ENCODE measurements at regions not wholly inside any gene's neighbourhood (a gene's known extent, or its start where the extent isn't known, plus 50 kb on each side); places are given as distances from the start of the nearest gene placed in this dataset.

GRCh38 chr10:36504758-36505157 is 620.6 kb upstream of the ANKRD30A start:
- Histone ChIP-seq H3K4me3 (ENCODE audit: low read length) (no peak overlapping the region), H3K27me3 (ENCODE audit: control insufficient read depth, insufficient read depth, low read length) (no peaks in the 10 kb centered on the region), H3K9ac (ENCODE audit: low read length) (no peak overlapping the region), H3K27ac (ENCODE audit: low read length) (no peak overlapping the region), H3K9me3 (ENCODE audit: control insufficient read depth, low read depth, low read length) (no peaks in the 10 kb centered on the region), H3K36me3 (ENCODE audit: control insufficient read depth, low read depth, low read length) (no peaks in the 10 kb centered on the region), H3K4me1 (ENCODE audit: control insufficient read depth, low read depth, low read length) (no peaks in the 10 kb centered on the region)

GRCh38 chr10:36500266-36500665 is 625.1 kb upstream of the ANKRD30A start:
- H3K9ac ChIP-seq (ENCODE audit: low read length), result no peak overlapping the region
- H3K4me1 ChIP-seq (ENCODE audit: control insufficient read depth, low read depth, low read length), result no peaks in the 10 kb centered on the region
- no peak overlapping the region for H3K27ac ChIP-seq (ENCODE audit: low read length)
- H3K9me3 ChIP-seq (ENCODE audit: control insufficient read depth, low read depth, low read length), result no peaks in the 10 kb centered on the region
- H3K27me3 ChIP-seq (ENCODE audit: control insufficient read depth, insufficient read depth, low read length), result no peaks in the 10 kb centered on the region
- no peak overlapping the region for H3K4me3 ChIP-seq (ENCODE audit: low read length)
- no peaks in the 10 kb centered on the region for H3K36me3 ChIP-seq (ENCODE audit: control insufficient read depth, low read depth, low read length)

GRCh38 chr10:36499693-36500092 is 625.7 kb upstream of the ANKRD30A start:
- Histone ChIP-seq H3K27me3 (ENCODE audit: control insufficient read depth, insufficient read depth, low read length) (no peaks in the 10 kb centered on the region), H3K4me1 (ENCODE audit: control insufficient read depth, low read depth, low read length) (no peaks in the 10 kb centered on the region), H3K36me3 (ENCODE audit: control insufficient read depth, low read depth, low read length) (no peaks in the 10 kb centered on the region), H3K4me3 (ENCODE audit: low read length) (no peak overlapping the region), H3K9ac (ENCODE audit: low read length) (no peak overlapping the region), H3K9me3 (ENCODE audit: control insufficient read depth, low read depth, low read length) (no peaks in the 10 kb centered on the region), H3K27ac (ENCODE audit: low read length) (no peak overlapping the region)

- H3K9ac ChIP-seq (ENCODE audit: low read length), result no peak overlapping the region
These were observed 628.6 kb upstream of the ANKRD30A start for GRCh38 chr10:36496758-36497157.

GRCh38 chr10:36494371-36494770 is 631.0 kb upstream of the ANKRD30A start:
- H3K27ac ChIP-seq (ENCODE audit: low read length), result no peak overlapping the region
- no peaks in the 10 kb centered on the region for H3K27me3 ChIP-seq (ENCODE audit: control insufficient read depth, insufficient read depth, low read length)
- H3K4me1 ChIP-seq (ENCODE audit: control insufficient read depth, low read depth, low read length), result no peaks in the 10 kb centered on the region
- no peaks in the 10 kb centered on the region for H3K36me3 ChIP-seq (ENCODE audit: control insufficient read depth, low read depth, low read length)
- no peak overlapping the region for H3K4me3 ChIP-seq (ENCODE audit: low read length)
- H3K9ac ChIP-seq (ENCODE audit: low read length), result no peak overlapping the region
- no peaks in the 10 kb centered on the region for H3K9me3 ChIP-seq (ENCODE audit: control insufficient read depth, low read depth, low read length)

More at GRCh38 chr10:36496758-36497157, 628.6 kb upstream of the ANKRD30A start:
- no peaks in the 10 kb centered on the region for H3K27me3 ChIP-seq (ENCODE audit: control insufficient read depth, insufficient read depth, low read length)
- no peaks in the 10 kb centered on the region for H3K4me1 ChIP-seq (ENCODE audit: control insufficient read depth, low read depth, low read length)
- no peaks in the 10 kb centered on the region for H3K36me3 ChIP-seq (ENCODE audit: control insufficient read depth, low read depth, low read length)
- no peak overlapping the region for H3K4me3 ChIP-seq (ENCODE audit: low read length)
- H3K27ac ChIP-seq (ENCODE audit: low read length), result no peak overlapping the region
- no peaks in the 10 kb centered on the region for H3K9me3 ChIP-seq (ENCODE audit: control insufficient read depth, low read depth, low read length)

GRCh38 chr10:36493516-36493880 is 631.9 kb upstream of the ANKRD30A start:
- Histone ChIP-seq H3K9me3 (ENCODE audit: control insufficient read depth, low read depth, low read length) (no peaks in the 10 kb centered on the region), H3K36me3 (ENCODE audit: control insufficient read depth, low read depth, low read length) (no peaks in the 10 kb centered on the region), H3K27me3 (ENCODE audit: control insufficient read depth, insufficient read depth, low read length) (no peaks in the 10 kb centered on the region), H3K4me3 (ENCODE audit: low read length) (no peak overlapping the region), H3K27ac (ENCODE audit: low read length) (no peak overlapping the region), H3K4me1 (ENCODE audit: control insufficient read depth, low read depth, low read length) (no peaks in the 10 kb centered on the region), H3K9ac (ENCODE audit: low read length) (no peak overlapping the region)

- no peak overlapping the region for H3K27ac ChIP-seq (ENCODE audit: low read length)
- no peak overlapping the region for H3K4me3 ChIP-seq (ENCODE audit: low read length)
- no peaks in the 10 kb centered on the region for H3K36me3 ChIP-seq (ENCODE audit: control insufficient read depth, low read depth, low read length)
- H3K9me3 ChIP-seq (ENCODE audit: control insufficient read depth, low read depth, low read length), result no peaks in the 10 kb centered on the region
- H3K27me3 ChIP-seq (ENCODE audit: control insufficient read depth, insufficient read depth, low read length), result no peaks in the 10 kb centered on the region
- no peaks in the 10 kb centered on the region for H3K4me1 ChIP-seq (ENCODE audit: control insufficient read depth, low read depth, low read length)
- no peak overlapping the region for H3K9ac ChIP-seq (ENCODE audit: low read length)
These were observed 632.5 kb upstream of the ANKRD30A start for GRCh38 chr10:36492590-36493515.

- no peak overlapping the region for H3K9ac ChIP-seq (ENCODE audit: low read length)
- no peak overlapping the region for H3K27ac ChIP-seq (ENCODE audit: low read length)
- no peaks in the 10 kb centered on the region for H3K4me1 ChIP-seq (ENCODE audit: control insufficient read depth, low read depth, low read length)
These were observed 633.5 kb upstream of the ANKRD30A start for GRCh38 chr10:36491926-36492325.

GRCh38 chr10:36489611-36490228 is 635.7 kb upstream of the ANKRD30A start:
- Histone ChIP-seq H3K27me3 (ENCODE audit: control insufficient read depth, insufficient read depth, low read length) (no peaks in the 10 kb centered on the region), H3K27ac (ENCODE audit: low read length) (no peak overlapping the region), H3K4me3 (ENCODE audit: low read length) (no peak overlapping the region), H3K9me3 (ENCODE audit: control insufficient read depth, low read depth, low read length) (no peaks in the 10 kb centered on the region), H3K9ac (ENCODE audit: low read length) (no peak overlapping the region), H3K4me1 (ENCODE audit: control insufficient read depth, low read depth, low read length) (no peaks in the 10 kb centered on the region), H3K36me3 (ENCODE audit: control insufficient read depth, low read depth, low read length) (no peaks in the 10 kb centered on the region)

More at GRCh38 chr10:36491926-36492325, 633.5 kb upstream of the ANKRD30A start:
- H3K4me3 ChIP-seq (ENCODE audit: low read length), result no peak overlapping the region
- H3K27me3 ChIP-seq (ENCODE audit: control insufficient read depth, insufficient read depth, low read length), result no peaks in the 10 kb centered on the region
- H3K9me3 ChIP-seq (ENCODE audit: control insufficient read depth, low read depth, low read length), result no peaks in the 10 kb centered on the region
- H3K36me3 ChIP-seq (ENCODE audit: control insufficient read depth, low read depth, low read length), result no peaks in the 10 kb centered on the region

GRCh38 chr10:36489181-36489580 is 636.2 kb upstream of the ANKRD30A start:
- H3K27ac ChIP-seq (ENCODE audit: low read length), result no peak overlapping the region
- H3K9me3 ChIP-seq (ENCODE audit: control insufficient read depth, low read depth, low read length), result no peaks in the 10 kb centered on the region
- no peaks in the 10 kb centered on the region for H3K36me3 ChIP-seq (ENCODE audit: control insufficient read depth, low read depth, low read length)
- peaks cover under 1% of the 10 kb centered on the region for H3K4me1 ChIP-seq (ENCODE audit: control insufficient read depth, low read depth, low read length)
- H3K4me3 ChIP-seq (ENCODE audit: low read length), result no peak overlapping the region
- H3K9ac ChIP-seq (ENCODE audit: low read length), result no peak overlapping the region
- no peaks in the 10 kb centered on the region for H3K27me3 ChIP-seq (ENCODE audit: control insufficient read depth, insufficient read depth, low read length)

GRCh38 chr10:36488579-36488978 is 636.8 kb upstream of the ANKRD30A start:
- no peak overlapping the region for H3K9ac ChIP-seq (ENCODE audit: low read length)
- H3K36me3 ChIP-seq (ENCODE audit: control insufficient read depth, low read depth, low read length), result no peaks in the 10 kb centered on the region
- no peaks in the 10 kb centered on the region for H3K27me3 ChIP-seq (ENCODE audit: control insufficient read depth, insufficient read depth, low read length)
- H3K4me1 ChIP-seq (ENCODE audit: control insufficient read depth, low read depth, low read length), result peaks cover 4% of the 10 kb centered on the region
- no peak overlapping the region for H3K4me3 ChIP-seq (ENCODE audit: low read length)
- H3K9me3 ChIP-seq (ENCODE audit: control insufficient read depth, low read depth, low read length), result no peaks in the 10 kb centered on the region
- no peak overlapping the region for H3K27ac ChIP-seq (ENCODE audit: low read length)

- H3K9me3 ChIP-seq (ENCODE audit: control insufficient read depth, low read depth, low read length), result no peaks in the 10 kb centered on the region
- H3K4me1 ChIP-seq (ENCODE audit: control insufficient read depth, low read depth, low read length), result peaks cover 2% of the 10 kb centered on the region
- H3K27me3 ChIP-seq (ENCODE audit: control insufficient read depth, insufficient read depth, low read length), result no peaks in the 10 kb centered on the region
- H3K4me3 ChIP-seq (ENCODE audit: low read length), result no peak overlapping the region
- no peak overlapping the region for H3K9ac ChIP-seq (ENCODE audit: low read length)
- no peaks in the 10 kb centered on the region for H3K36me3 ChIP-seq (ENCODE audit: control insufficient read depth, low read depth, low read length)
- no peak overlapping the region for H3K27ac ChIP-seq (ENCODE audit: low read length)
These were observed 646.3 kb upstream of the ANKRD30A start for GRCh38 chr10:36479073-36479472.
